Transverse colon (tissue), 4 donors: ENCODE measurements at regions not wholly inside any gene's neighbourhood (a gene's known extent, or its start where the extent isn't known, plus 50 kb on each side); places are given as distances from the start of the nearest gene placed in this dataset.

Source experiments
- EP300 ChIP-seq: sonication (generic); formaldehyde crosslinking; IDR thresholded peaks from one replicate; pipeline ENCODE4 v1.6.1; 2017; ENCODE audit warnings: antibody characterized with exemption, low read depth
- POLR2A ChIP-seq: fragments of 450-650 bp; IDR thresholded peaks from one replicate; pipeline ENCODE4 v1.6.1; 2016; ENCODE audit warnings: antibody characterized with exemption, mild to moderate bottlenecking, moderate library complexity
- POLR2AphosphoS5 ChIP-seq, 3 donors: sonication (generic); formaldehyde crosslinking; IDR thresholded peaks; one replicate each; pipeline ENCODE4 v1.6.1; 2016; ENCODE audit warnings: antibody characterized with exemption in 3 of 3
- TF ChIP-seq, protein P1 (sequence below), 5 experiments: fragments of 200-600 bp in 3 of 5; fragments of 450-650 bp in 2 of 5; sonication (generic) in 3 of 5; IDR thresholded peaks; 1 replicate in 2 of 5; 2 replicates in 3 of 5; pipeline ENCODE4 v1.5.1; 2016 to 2017; ENCODE audit warnings: antibody characterized with exemption in 5 of 5, inconsistent platforms in 3 of 5, mild to moderate bottlenecking in 2 of 5, moderate library complexity in 1 of 5

DNA sequence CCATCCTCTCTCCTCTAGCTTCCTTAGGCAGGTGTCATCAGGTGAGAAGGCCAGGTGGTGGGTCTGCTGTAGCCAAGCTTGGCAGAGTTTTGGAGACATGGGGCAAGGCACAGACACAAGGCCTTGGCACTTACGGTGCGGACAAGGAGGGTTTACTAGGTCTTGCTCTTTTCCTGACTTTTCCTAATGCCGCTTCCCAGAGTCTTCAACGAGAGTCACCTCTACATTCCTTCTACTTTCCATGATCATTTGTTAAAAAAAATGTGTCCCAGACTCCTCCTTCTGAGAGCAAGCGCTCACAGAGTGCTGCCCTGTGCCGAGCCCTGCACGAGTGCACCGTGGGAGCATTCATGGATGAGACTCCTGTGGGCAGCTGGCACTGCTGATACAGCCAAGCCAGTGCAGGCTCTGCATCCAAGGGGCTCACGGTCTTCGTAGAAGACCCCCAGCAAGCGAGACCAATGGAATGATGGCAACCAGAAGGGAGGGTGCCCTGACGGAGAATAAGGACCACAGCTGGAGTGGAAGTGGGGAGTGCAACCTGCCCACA, 243.0 kb upstream of the MKI67 start:
- TF ChIP-seq, protein P1, sequence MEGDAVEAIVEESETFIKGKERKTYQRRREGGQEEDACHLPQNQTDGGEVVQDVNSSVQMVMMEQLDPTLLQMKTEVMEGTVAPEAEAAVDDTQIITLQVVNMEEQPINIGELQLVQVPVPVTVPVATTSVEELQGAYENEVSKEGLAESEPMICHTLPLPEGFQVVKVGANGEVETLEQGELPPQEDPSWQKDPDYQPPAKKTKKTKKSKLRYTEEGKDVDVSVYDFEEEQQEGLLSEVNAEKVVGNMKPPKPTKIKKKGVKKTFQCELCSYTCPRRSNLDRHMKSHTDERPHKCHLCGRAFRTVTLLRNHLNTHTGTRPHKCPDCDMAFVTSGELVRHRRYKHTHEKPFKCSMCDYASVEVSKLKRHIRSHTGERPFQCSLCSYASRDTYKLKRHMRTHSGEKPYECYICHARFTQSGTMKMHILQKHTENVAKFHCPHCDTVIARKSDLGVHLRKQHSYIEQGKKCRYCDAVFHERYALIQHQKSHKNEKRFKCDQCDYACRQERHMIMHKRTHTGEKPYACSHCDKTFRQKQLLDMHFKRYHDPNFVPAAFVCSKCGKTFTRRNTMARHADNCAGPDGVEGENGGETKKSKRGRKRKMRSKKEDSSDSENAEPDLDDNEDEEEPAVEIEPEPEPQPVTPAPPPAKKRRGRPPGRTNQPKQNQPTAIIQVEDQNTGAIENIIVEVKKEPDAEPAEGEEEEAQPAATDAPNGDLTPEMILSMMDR (IDR thresholded peaks at IDR 0.05), result no peak
- TF ChIP-seq POLR2A, result no peak
- TF ChIP-seq POLR2AphosphoS5 (IDR thresholded peaks at IDR 0.05), result no peak
- no peak for TF ChIP-seq EP300
